SU-DHL-6 (cell line): ENCODE measurements at regions not wholly inside any gene's neighbourhood (a gene's known extent, or its start where the extent isn't known, plus 50 kb on each side); places are given as distances from the start of the nearest gene placed in this dataset.

Experiments
- H2AFZ ChIP-seq: fragments of 200-600 bp; sonication (generic); 2 replicates; pipeline ENCODE4 v1.6.1; 2014; ENCODE audit warnings: low read depth, mild to moderate bottlenecking, moderate library complexity, mixed read lengths, antibody characterized with exemption, low read length; ENCODE audit not compliant: severe bottlenecking
- H3F3A ChIP-seq: fragments of 200-600 bp; shearing (Covaris generic); 2 replicates; pipeline ENCODE4 v1.6.0; 2016; ENCODE audit warnings: antibody characterized with exemption, mild to moderate bottlenecking; ENCODE audit not compliant: insufficient read depth
- H3K27ac ChIP-seq: fragments of 200-600 bp; sonication (generic); 2 replicates; pipeline ENCODE4 v1.5.1; 2016; ENCODE audit warnings: low read depth, mild to moderate bottlenecking, low read length, moderate library complexity, mixed read lengths
- H3K27me3 ChIP-seq: fragments of 200-600 bp; sonication (generic), shearing (Covaris generic); 2 replicates; pipeline ENCODE4 v1.6.0; 2014; ENCODE audit warnings: mild to moderate bottlenecking, low read length
- H3K36me3 ChIP-seq: fragments of 200-600 bp; sonication (generic); 2 replicates; pipeline ENCODE4 v1.6.1; 2014; ENCODE audit warnings: mild to moderate bottlenecking, low read length, mixed read lengths
- H3K4me2 ChIP-seq: fragments of 300-600, 200-600 bp; shearing (Covaris generic), sonication (generic); 2 replicates; pipeline ENCODE4 v1.6.0; 2014; ENCODE audit warnings: low read length, low read depth, mild to moderate bottlenecking; ENCODE audit not compliant: poor library complexity, severe bottlenecking
- H3K4me3 ChIP-seq: fragments of 200-600 bp; sonication (generic); 2 replicates; pipeline ENCODE4 v1.5.1; 2014; ENCODE audit warnings: antibody characterized with exemption, low read length, mild to moderate bottlenecking, mixed read lengths; ENCODE audit not compliant: insufficient read depth, poor library complexity, severe bottlenecking
- H3K79me2 ChIP-seq: fragments of 200-600 bp; sonication (generic); 2 replicates; pipeline ENCODE4 v1.6.1; 2014; ENCODE audit warnings: mild to moderate bottlenecking, low read length, moderate library complexity; ENCODE audit not compliant: insufficient read depth
- H3K9ac ChIP-seq: fragments of 200-600 bp; sonication (generic); 2 replicates; pipeline ENCODE4 v1.7.0; 2014; ENCODE audit warnings: mild to moderate bottlenecking, low read length
- H3K9me2 ChIP-seq: fragments of 200-600 bp; sonication (generic); replicated peaks from 2 replicates; pipeline ENCODE4 v1.6.1; 2014; ENCODE audit warnings: low read length; ENCODE audit not compliant: insufficient read depth
- H3K9me3 ChIP-seq: fragments of 200-600 bp; sonication (generic); 2 replicates; pipeline ENCODE4 v1.6.1; 2014; ENCODE audit warnings: low read length, mixed read lengths; ENCODE audit not compliant: insufficient read depth
- H4K20me1 ChIP-seq: fragments of 200-600 bp; sonication (generic); 2 replicates; pipeline ENCODE4 v1.6.1; 2014; ENCODE audit warnings: low read depth, mild to moderate bottlenecking, antibody characterized with exemption, low read length, moderate library complexity, mixed read lengths
- EZH2phosphoT487 ChIP-seq: fragments of 200-600 bp; sonication (generic), shearing (Covaris generic); conservative IDR thresholded peaks from 2 replicates; pipeline ENCODE4 v1.6.1; 2018; ENCODE audit warnings: mild to moderate bottlenecking, antibody characterized with exemption, low read length, moderate library complexity, mixed read lengths
- TF ChIP-seq, protein P1 (sequence below): fragments of 200-600 bp; sonication (generic); IDR thresholded peaks from one replicate; pipeline ENCODE4 v1.5.1; 2017; ENCODE audit warnings: antibody characterized with exemption, mild to moderate bottlenecking, low read length, moderate library complexity; ENCODE audit not compliant: insufficient read depth, poor library complexity, severe bottlenecking

- TF ChIP-seq, protein P1, sequence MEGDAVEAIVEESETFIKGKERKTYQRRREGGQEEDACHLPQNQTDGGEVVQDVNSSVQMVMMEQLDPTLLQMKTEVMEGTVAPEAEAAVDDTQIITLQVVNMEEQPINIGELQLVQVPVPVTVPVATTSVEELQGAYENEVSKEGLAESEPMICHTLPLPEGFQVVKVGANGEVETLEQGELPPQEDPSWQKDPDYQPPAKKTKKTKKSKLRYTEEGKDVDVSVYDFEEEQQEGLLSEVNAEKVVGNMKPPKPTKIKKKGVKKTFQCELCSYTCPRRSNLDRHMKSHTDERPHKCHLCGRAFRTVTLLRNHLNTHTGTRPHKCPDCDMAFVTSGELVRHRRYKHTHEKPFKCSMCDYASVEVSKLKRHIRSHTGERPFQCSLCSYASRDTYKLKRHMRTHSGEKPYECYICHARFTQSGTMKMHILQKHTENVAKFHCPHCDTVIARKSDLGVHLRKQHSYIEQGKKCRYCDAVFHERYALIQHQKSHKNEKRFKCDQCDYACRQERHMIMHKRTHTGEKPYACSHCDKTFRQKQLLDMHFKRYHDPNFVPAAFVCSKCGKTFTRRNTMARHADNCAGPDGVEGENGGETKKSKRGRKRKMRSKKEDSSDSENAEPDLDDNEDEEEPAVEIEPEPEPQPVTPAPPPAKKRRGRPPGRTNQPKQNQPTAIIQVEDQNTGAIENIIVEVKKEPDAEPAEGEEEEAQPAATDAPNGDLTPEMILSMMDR: no peak
- TF ChIP-seq EZH2phosphoT487: no peak
- H4K20me1 ChIP-seq: no peaks in the 10 kb centered on the region
- no peaks in the 10 kb centered on the region for H3K9me3 ChIP-seq
- H3K27ac ChIP-seq: no peak overlapping the region
- H3K4me3 ChIP-seq: no peak overlapping the region
- no peak overlapping the region for H3K9ac ChIP-seq
- H2AFZ ChIP-seq: no peak overlapping the region
- no peaks in the 10 kb centered on the region for H3K27me3 ChIP-seq
- no peak overlapping the region for H3K4me2 ChIP-seq
- no peaks in the 10 kb centered on the region for H3K36me3 ChIP-seq
- no peaks in the 10 kb centered on the region for H3F3A ChIP-seq
- no peaks in the 10 kb centered on the region for H3K9me2 ChIP-seq
- no peaks in the 10 kb centered on the region for H3K79me2 ChIP-seq
These were observed 273.3 kb downstream of the MSX2 start for GRCh38 chr5:174997688-174998087.

DNA sequence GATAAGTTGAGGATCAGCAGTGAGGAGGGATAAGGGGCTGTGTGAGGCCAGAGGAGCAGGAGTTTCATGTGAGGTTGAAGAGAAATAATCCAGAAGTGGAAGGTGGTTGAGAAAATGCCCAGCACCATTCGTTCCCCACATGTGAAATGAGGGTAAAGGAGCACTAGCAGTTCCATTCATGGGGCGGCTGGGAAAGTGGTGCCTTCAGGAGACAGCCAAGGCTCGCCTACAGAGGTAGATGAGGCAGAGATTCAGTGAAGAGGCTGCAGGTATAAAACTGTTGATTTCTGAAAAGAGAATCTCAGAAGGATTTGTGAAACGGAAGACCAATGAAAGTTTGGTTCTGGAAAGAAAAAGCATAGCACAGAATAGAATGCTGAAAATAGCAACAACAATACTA lies 272.6 kb downstream of the MSX2 start:
- no peaks in the 10 kb centered on the region for H3K79me2 ChIP-seq
- no peaks in the 10 kb centered on the region for H3K9me2 ChIP-seq
- H3K27me3 ChIP-seq: no peaks in the 10 kb centered on the region
- no peak overlapping the region for H3K4me3 ChIP-seq
- no peak overlapping the region for H3K9ac ChIP-seq
- H2AFZ ChIP-seq: no peak overlapping the region
- no peaks in the 10 kb centered on the region for H3K36me3 ChIP-seq
- TF ChIP-seq, protein P1: no peak
- TF ChIP-seq EZH2phosphoT487: no peak
- H4K20me1 ChIP-seq: no peaks in the 10 kb centered on the region
- H3K27ac ChIP-seq: no peak overlapping the region
- no peak overlapping the region for H3K4me2 ChIP-seq
- H3F3A ChIP-seq: no peaks in the 10 kb centered on the region
- no peaks in the 10 kb centered on the region for H3K9me3 ChIP-seq

- Histone ChIP-seq H4K20me1 (no peaks in the 10 kb centered on the region), H2AFZ (no peak overlapping the region), H3K4me2 (no peak overlapping the region), H3K27ac (no peak overlapping the region), H3K36me3 (no peaks in the 10 kb centered on the region), H3K9me2 (no peaks in the 10 kb centered on the region), H3K9me3 (no peaks in the 10 kb centered on the region), H3K9ac (no peak overlapping the region), H3K4me3 (no peak overlapping the region), H3F3A (no peaks in the 10 kb centered on the region), H3K79me2 (no peaks in the 10 kb centered on the region), H3K27me3 (no peaks in the 10 kb centered on the region)
- TF ChIP-seq EZH2phosphoT487: no peak
- TF ChIP-seq, protein P1: no peak
These were observed 271.4 kb downstream of the MSX2 start for GRCh38 chr5:174995827-174996226.

DNA sequence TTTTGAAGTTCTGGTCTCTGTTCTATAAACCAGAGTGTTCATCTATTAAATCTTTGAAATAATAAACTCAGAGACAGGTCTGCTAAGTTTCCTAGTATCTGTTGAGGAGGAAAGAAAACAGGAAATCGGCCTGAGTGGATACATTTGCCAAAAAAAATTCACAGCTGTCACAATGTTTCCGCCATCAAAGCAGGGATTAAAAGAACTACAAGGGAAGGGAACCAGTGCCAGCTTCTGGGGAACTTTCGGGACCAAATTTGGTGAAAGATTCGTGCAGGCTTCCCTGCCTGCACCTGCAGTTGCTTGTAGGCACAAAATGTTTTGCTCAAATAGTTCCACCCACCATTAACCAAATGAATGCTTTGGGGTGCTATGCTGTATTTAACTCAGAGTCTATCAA lies 267.5 kb downstream of the MSX2 start:
- no peaks in the 10 kb centered on the region for H3K27me3 ChIP-seq
- H3K36me3 ChIP-seq: no peaks in the 10 kb centered on the region
- no peaks in the 10 kb centered on the region for H3F3A ChIP-seq
- H3K4me3 ChIP-seq: no peak overlapping the region
- H3K9ac ChIP-seq: no peak overlapping the region
- H3K79me2 ChIP-seq: no peaks in the 10 kb centered on the region
- H4K20me1 ChIP-seq: no peaks in the 10 kb centered on the region
- TF ChIP-seq, protein P1: no peak
- TF ChIP-seq EZH2phosphoT487: no peak
- H2AFZ ChIP-seq: no peak overlapping the region
- H3K27ac ChIP-seq: no peak overlapping the region
- no peaks in the 10 kb centered on the region for H3K9me2 ChIP-seq
- H3K9me3 ChIP-seq: no peaks in the 10 kb centered on the region
- no peak overlapping the region for H3K4me2 ChIP-seq
